ENCODE measurements at regions not wholly inside any gene's neighbourhood (a gene's known extent, or its start where the extent isn't known, plus 50 kb on each side); places are given as distances from the start of the nearest gene placed in this dataset.
A peak's percentile ranks its signal among the peaks of the same experiment; 100 is the strongest.

- CTCF ChIA-PET: no interaction called here
- Mint-ChIP-seq H3K9me3 (peaks cover 2% of the 10 kb centered on the region), H3K36me3 (ENCODE audit: low read depth) (no peaks in the 10 kb centered on the region), H3K27me3 (peaks cover 31% of the 10 kb centered on the region), H3K27ac (no peak overlapping the region), H3K4me1 (ENCODE audit: low read depth) (no peaks in the 10 kb centered on the region), H3K4me3 (no peak overlapping the region)
- H3K4me1 ChIP-seq (ENCODE audit: insufficient read depth, low read length): no peaks in the 10 kb centered on the region
- intact Hi-C loops (cut with DNase I, micrococcal nuclease): no loop called here
- no peak overlapping the region for H3K4me3 ChIP-seq (ENCODE audit: low read length)
- no peak overlapping the region for H3K27ac ChIP-seq (ENCODE audit: low read depth in 1 of 2, low read length in 2 of 2)
- no peak for TF ChIP-seq CTCF (IDR thresholded peaks at IDR 0.05)
- POLR2A ChIA-PET: no interaction called here
- no peaks in the 10 kb centered on the region for H3K27me3 ChIP-seq (ENCODE audit: control insufficient read depth in 1 of 2, insufficient read depth in 2 of 2, low read length in 2 of 2)
- H3K9me3 ChIP-seq (ENCODE audit: control insufficient read depth in 1 of 2, insufficient read depth in 1 of 2, low read length in 2 of 2): no peaks in the 10 kb centered on the region
- DNase-seq (no peak), ATAC-seq (ENCODE audit: poor library complexity) (no peak)
- H3K36me3 ChIP-seq (ENCODE audit: insufficient read depth, low read length): no peaks in the 10 kb centered on the region
Observed at GRCh38 chr6:125392682-125393081, 90.9 kb upstream of the HDDC2 start.

- H3K9me3 Mint-ChIP-seq: peaks cover 2% of the 10 kb centered on the region
- peaks cover 31% of the 10 kb centered on the region for H3K27me3 Mint-ChIP-seq
- intact Hi-C loops (cut with DNase I, micrococcal nuclease): no loop called here
- no peaks in the 10 kb centered on the region for H3K4me1 Mint-ChIP-seq (ENCODE audit: low read depth)
- POLR2A ChIA-PET: no interaction called here
- Histone ChIP-seq H3K27ac (ENCODE audit: low read depth in 1 of 2, low read length in 2 of 2) (no peak overlapping the region), H3K27me3 (ENCODE audit: control insufficient read depth in 1 of 2, insufficient read depth in 2 of 2, low read length in 2 of 2) (no peaks in the 10 kb centered on the region), H3K9me3 (ENCODE audit: control insufficient read depth in 1 of 2, insufficient read depth in 1 of 2, low read length in 2 of 2) (no peaks in the 10 kb centered on the region), H3K4me1 (ENCODE audit: insufficient read depth, low read length) (no peaks in the 10 kb centered on the region), H3K36me3 (ENCODE audit: insufficient read depth, low read length) (no peaks in the 10 kb centered on the region), H3K4me3 (ENCODE audit: low read length) (no peak overlapping the region)
- H3K4me3 Mint-ChIP-seq: no peak overlapping the region
- H3K36me3 Mint-ChIP-seq (ENCODE audit: low read depth): no peaks in the 10 kb centered on the region
- peak in 1 of 14 experiments; percentile 3 for DNase-seq
- no peak for TF ChIP-seq CTCF (IDR thresholded peaks at IDR 0.05)
- CTCF ChIA-PET: no interaction called here
- H3K27ac Mint-ChIP-seq: no peak overlapping the region
- no peak for ATAC-seq (ENCODE audit: poor library complexity)
Observed at GRCh38 chr6:125393449-125393858, 91.7 kb upstream of the HDDC2 start.

GRCh38 chr6:125406741-125407140 lies 105.0 kb upstream of the HDDC2 start:
- intact Hi-C loops (cut with DNase I, micrococcal nuclease): no loop called here
- Histone ChIP-seq H3K4me1 (ENCODE audit: insufficient read depth, low read length) (no peaks in the 10 kb centered on the region), H3K9me3 (ENCODE audit: control insufficient read depth in 1 of 2, insufficient read depth in 1 of 2, low read length in 2 of 2) (no peaks in the 10 kb centered on the region), H3K36me3 (ENCODE audit: insufficient read depth, low read length) (no peaks in the 10 kb centered on the region), H3K27ac (ENCODE audit: low read depth in 1 of 2, low read length in 2 of 2) (no peak overlapping the region), H3K4me3 (ENCODE audit: low read length) (no peak overlapping the region), H3K27me3 (ENCODE audit: control insufficient read depth in 1 of 2, insufficient read depth in 2 of 2, low read length in 2 of 2) (no peaks in the 10 kb centered on the region)
- no peak overlapping the region for H3K4me3 Mint-ChIP-seq
- no peak for TF ChIP-seq CTCF (IDR thresholded peaks at IDR 0.05)
- POLR2A ChIA-PET: no interaction called here
- ATAC-seq (ENCODE audit: poor library complexity) (no peak), DNase-seq (no peak)
- CTCF ChIA-PET: no interaction called here
- H3K9me3 Mint-ChIP-seq: no peaks in the 10 kb centered on the region
- peaks cover 4% of the 10 kb centered on the region for H3K27me3 Mint-ChIP-seq
- H3K36me3 Mint-ChIP-seq (ENCODE audit: low read depth): no peaks in the 10 kb centered on the region
- no peaks in the 10 kb centered on the region for H3K4me1 Mint-ChIP-seq (ENCODE audit: low read depth)
- H3K27ac Mint-ChIP-seq: no peak overlapping the region
